ENCODE measurements at regions not wholly inside any gene's neighbourhood (a gene's known extent, or its start where the extent isn't known, plus 50 kb on each side); places are given as distances from the start of the nearest gene placed in this dataset.

GRCh38 chr12:48263617-48264016 is 60.5 kb upstream of the OR10AD1 start:
- H3K27me3 ChIP-seq (ENCODE audit: control insufficient read depth in 2 of 2, insufficient read depth in 1 of 2, low read length in 1 of 2), result peaks cover 0 to 2% of the 10 kb centered on the region in 2 donors
- 16% methylated on average over 1 of the region's 1 CpG for WGBS
- H3K9me3 ChIP-seq (ENCODE audit: control insufficient read depth in 2 of 2, insufficient read depth in 1 of 2, low read length in 1 of 2), result no peaks in the 10 kb centered on the region
- no peak overlapping the region for H3K4me3 ChIP-seq (ENCODE audit: low read length in 2 of 2)
- no peak overlapping the region for H3K27ac ChIP-seq (ENCODE audit: low read depth in 1 of 2, low read length in 1 of 2)
- DNase-seq (ENCODE audit: low read depth in 6 of 9, low spot score in 9 of 9), result no peak
- no peaks in the 10 kb centered on the region for H3K36me3 ChIP-seq (ENCODE audit: control insufficient read depth in 2 of 2, insufficient read depth in 2 of 2, low read length in 1 of 2)
- no peaks in the 10 kb centered on the region for H3K4me1 ChIP-seq (ENCODE audit: control insufficient read depth in 2 of 2, insufficient read depth in 2 of 2, low read length in 2 of 2)

GRCh38 chr12:48261773-48262172 is 58.7 kb upstream of the OR10AD1 start:
- Histone ChIP-seq H3K4me3 (ENCODE audit: low read length in 2 of 2) (no peak overlapping the region), H3K36me3 (ENCODE audit: control insufficient read depth in 2 of 2, insufficient read depth in 2 of 2, low read length in 1 of 2) (no peaks in the 10 kb centered on the region), H3K27ac (ENCODE audit: low read depth in 1 of 2, low read length in 1 of 2) (no peak overlapping the region), H3K9me3 (ENCODE audit: control insufficient read depth in 2 of 2, insufficient read depth in 1 of 2, low read length in 1 of 2) (no peaks in the 10 kb centered on the region), H3K4me1 (ENCODE audit: control insufficient read depth in 2 of 2, insufficient read depth in 2 of 2, low read length in 2 of 2) (no peaks in the 10 kb centered on the region), H3K27me3 (ENCODE audit: control insufficient read depth in 2 of 2, insufficient read depth in 1 of 2, low read length in 1 of 2) (no peaks in the 10 kb centered on the region)
- DNase-seq (ENCODE audit: low read depth in 6 of 9, low spot score in 9 of 9), result no peak
- WGBS, result 86% methylated on average over 2 of the region's 2 CpGs

All from thymus (tissue), 11 donors.